ENCODE measurements at regions not wholly inside any gene's neighbourhood (a gene's known extent, or its start where the extent isn't known, plus 50 kb on each side); places are given as distances from the start of the nearest gene placed in this dataset.

DNA sequence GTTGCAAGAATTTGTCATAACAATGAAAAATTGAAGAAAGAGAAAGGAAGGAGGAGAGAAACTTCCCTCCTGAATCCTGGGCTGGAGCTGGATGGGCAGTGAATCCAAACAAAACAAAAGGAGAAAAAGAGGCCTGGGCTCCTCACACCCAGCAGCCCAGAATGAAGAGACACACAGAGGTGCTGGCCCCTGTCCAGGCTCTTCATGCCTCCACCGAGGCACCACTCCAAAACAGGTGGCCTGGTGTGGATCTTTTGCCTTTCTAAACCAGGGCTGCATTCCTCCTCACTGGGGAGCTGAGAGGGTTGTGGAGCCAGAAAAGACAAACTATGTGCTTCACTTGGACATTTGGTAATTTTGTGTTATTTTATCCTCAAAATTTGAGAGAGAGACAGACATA is 76.0 kb downstream of the FAM124B start:
- Mint-ChIP-seq H3K9me3 (ENCODE audit: low read depth) (no peaks in the 10 kb centered on the region), H3K4me1 (ENCODE audit: low read depth) (no peaks in the 10 kb centered on the region), H3K27me3 (ENCODE audit: low read depth) (peaks cover 15% of the 10 kb centered on the region), H3K4me3 (ENCODE audit: unreplicated experiment) (no peak overlapping the region), H3K27ac (ENCODE audit: unreplicated experiment) (no peak overlapping the region), H3K36me3 (ENCODE audit: low read depth) (no peaks in the 10 kb centered on the region)
- DNase-seq (ENCODE audit: low spot score): no peak
- TF ChIP-seq, protein P1, sequence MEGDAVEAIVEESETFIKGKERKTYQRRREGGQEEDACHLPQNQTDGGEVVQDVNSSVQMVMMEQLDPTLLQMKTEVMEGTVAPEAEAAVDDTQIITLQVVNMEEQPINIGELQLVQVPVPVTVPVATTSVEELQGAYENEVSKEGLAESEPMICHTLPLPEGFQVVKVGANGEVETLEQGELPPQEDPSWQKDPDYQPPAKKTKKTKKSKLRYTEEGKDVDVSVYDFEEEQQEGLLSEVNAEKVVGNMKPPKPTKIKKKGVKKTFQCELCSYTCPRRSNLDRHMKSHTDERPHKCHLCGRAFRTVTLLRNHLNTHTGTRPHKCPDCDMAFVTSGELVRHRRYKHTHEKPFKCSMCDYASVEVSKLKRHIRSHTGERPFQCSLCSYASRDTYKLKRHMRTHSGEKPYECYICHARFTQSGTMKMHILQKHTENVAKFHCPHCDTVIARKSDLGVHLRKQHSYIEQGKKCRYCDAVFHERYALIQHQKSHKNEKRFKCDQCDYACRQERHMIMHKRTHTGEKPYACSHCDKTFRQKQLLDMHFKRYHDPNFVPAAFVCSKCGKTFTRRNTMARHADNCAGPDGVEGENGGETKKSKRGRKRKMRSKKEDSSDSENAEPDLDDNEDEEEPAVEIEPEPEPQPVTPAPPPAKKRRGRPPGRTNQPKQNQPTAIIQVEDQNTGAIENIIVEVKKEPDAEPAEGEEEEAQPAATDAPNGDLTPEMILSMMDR (IDR thresholded peaks at IDR 0.05): no peak

DNA sequence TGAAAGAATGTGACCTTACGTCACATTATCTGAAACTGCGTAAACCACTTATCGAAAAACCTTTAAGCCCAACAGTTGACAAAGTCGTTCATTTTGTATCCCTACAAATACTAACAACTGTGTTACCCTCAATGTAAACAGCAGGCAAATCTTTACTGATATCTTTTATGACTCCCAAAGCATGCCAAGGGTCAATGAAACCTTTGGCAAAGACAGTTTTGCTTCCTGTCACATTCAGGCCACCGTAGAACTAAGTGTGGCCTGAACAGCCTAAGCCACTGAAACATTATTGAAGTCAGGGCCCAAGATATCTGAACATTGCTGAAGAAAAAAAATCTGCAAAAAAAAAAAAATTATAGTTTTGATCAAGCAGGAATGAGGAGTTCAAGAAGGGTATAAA is 77.3 kb downstream of the FAM124B start:
- Mint-ChIP-seq H3K27me3 (ENCODE audit: low read depth) (peaks cover 21% of the 10 kb centered on the region), H3K4me3 (ENCODE audit: unreplicated experiment) (no peak overlapping the region), H3K36me3 (ENCODE audit: low read depth) (no peaks in the 10 kb centered on the region), H3K27ac (ENCODE audit: unreplicated experiment) (no peak overlapping the region), H3K9me3 (ENCODE audit: low read depth) (no peaks in the 10 kb centered on the region), H3K4me1 (ENCODE audit: low read depth) (no peaks in the 10 kb centered on the region)
- TF ChIP-seq, protein P1 (IDR thresholded peaks at IDR 0.05): no peak
- no peak for DNase-seq (ENCODE audit: low spot score)

DNA sequence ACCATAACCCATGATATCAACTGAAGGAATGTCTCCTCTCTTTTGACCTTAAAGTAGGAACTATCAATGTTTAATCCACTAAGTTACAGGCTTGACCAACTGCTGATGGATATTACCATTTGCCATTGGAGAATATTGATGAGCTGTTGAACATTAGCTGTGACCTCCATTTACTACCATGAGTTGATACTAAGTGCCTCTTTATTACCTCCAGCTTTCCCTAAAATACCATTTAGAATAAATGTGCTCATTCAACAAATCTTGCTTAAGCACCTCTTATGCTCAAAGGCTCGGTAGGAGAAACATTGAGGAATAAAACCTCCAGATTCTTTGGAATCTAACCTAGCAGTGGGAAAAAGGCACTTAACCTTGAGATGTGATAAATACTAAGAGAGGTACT is 81.2 kb downstream of the FAM124B start:
- TF ChIP-seq, protein P1 (IDR thresholded peaks at IDR 0.05): no peak
- DNase-seq (ENCODE audit: low spot score): no peak
- Mint-ChIP-seq H3K27ac (ENCODE audit: unreplicated experiment) (no peak overlapping the region), H3K9me3 (ENCODE audit: low read depth) (peaks cover 5% of the 10 kb centered on the region), H3K27me3 (ENCODE audit: low read depth) (peaks cover 12% of the 10 kb centered on the region), H3K4me3 (ENCODE audit: unreplicated experiment) (no peak overlapping the region), H3K4me1 (ENCODE audit: low read depth) (no peaks in the 10 kb centered on the region), H3K36me3 (ENCODE audit: low read depth) (no peaks in the 10 kb centered on the region)

DNA sequence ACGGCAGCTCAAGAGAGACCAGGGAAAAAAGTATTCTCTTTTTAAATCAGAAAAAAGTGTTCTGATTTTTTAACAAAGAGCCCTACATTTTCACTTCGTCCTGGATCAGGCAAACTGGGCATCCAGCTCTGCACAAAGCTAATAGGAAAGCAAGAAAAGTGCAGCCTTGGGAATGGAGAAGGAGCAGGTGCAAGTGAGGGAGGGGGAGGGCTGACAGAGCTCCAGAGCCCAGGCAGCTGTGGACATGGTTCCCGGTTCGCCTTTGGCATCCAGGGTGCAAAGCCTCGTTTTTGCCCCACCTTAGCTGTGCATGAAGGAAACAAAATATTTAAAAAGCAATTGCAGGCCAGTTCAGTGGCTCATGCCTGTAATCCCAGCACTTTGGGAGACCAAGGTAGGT is 82.2 kb downstream of the FAM124B start:
- H3K4me1 Mint-ChIP-seq (ENCODE audit: low read depth): no peaks in the 10 kb centered on the region
- peaks cover 12% of the 10 kb centered on the region for H3K27me3 Mint-ChIP-seq (ENCODE audit: low read depth)
- H3K27ac Mint-ChIP-seq (ENCODE audit: unreplicated experiment): no peak overlapping the region
- H3K4me3 Mint-ChIP-seq (ENCODE audit: unreplicated experiment): no peak overlapping the region
- DNase-seq (ENCODE audit: low spot score): no peak
- H3K36me3 Mint-ChIP-seq (ENCODE audit: low read depth): no peaks in the 10 kb centered on the region
- peaks cover 5% of the 10 kb centered on the region for H3K9me3 Mint-ChIP-seq (ENCODE audit: low read depth)
- TF ChIP-seq, protein P1 (IDR thresholded peaks at IDR 0.05): no peak

DNA sequence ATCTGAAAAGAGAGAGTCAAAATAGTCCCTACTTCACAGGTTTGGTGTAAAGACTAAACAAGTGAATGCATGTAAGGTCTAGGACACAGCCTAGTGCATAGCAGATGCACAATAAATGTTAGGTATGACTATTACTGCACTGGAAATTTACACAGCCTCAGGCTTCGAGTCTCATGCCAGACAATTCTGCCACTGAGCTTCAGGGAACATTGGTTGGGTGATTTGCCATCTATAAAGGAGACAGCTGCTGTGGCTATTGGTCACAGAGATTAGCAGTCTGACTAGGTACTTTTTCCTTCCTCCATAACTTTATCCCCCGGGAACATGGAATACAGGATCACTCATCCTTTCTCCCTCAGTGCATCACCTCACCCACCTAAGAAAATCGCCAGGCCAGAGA is 89.2 kb downstream of the FAM124B start:
- TF ChIP-seq, protein P1 (IDR thresholded peaks at IDR 0.05): no peak
- Mint-ChIP-seq H3K27me3 (ENCODE audit: low read depth) (peaks cover 3% of the 10 kb centered on the region), H3K4me3 (ENCODE audit: unreplicated experiment) (no peak overlapping the region), H3K9me3 (ENCODE audit: low read depth) (peaks cover 5% of the 10 kb centered on the region), H3K27ac (ENCODE audit: unreplicated experiment) (no peak overlapping the region), H3K4me1 (ENCODE audit: low read depth) (no peaks in the 10 kb centered on the region), H3K36me3 (ENCODE audit: low read depth) (no peaks in the 10 kb centered on the region)
- no peak for DNase-seq (ENCODE audit: low spot score)
